DMS53 treated with DMSO at 0.1 percent for 48 hours (cell line): ENCODE measurements at regions not wholly inside any gene's neighbourhood (a gene's known extent, or its start where the extent isn't known, plus 50 kb on each side); places are given as distances from the start of the nearest gene placed in this dataset.

Experiments
- DNase-seq: peaks from one replicate; lab custom pipeline; 2025; ENCODE audit not compliant: unreplicated experiment; lab: John Stamatoyannopoulos, UW

DNA sequence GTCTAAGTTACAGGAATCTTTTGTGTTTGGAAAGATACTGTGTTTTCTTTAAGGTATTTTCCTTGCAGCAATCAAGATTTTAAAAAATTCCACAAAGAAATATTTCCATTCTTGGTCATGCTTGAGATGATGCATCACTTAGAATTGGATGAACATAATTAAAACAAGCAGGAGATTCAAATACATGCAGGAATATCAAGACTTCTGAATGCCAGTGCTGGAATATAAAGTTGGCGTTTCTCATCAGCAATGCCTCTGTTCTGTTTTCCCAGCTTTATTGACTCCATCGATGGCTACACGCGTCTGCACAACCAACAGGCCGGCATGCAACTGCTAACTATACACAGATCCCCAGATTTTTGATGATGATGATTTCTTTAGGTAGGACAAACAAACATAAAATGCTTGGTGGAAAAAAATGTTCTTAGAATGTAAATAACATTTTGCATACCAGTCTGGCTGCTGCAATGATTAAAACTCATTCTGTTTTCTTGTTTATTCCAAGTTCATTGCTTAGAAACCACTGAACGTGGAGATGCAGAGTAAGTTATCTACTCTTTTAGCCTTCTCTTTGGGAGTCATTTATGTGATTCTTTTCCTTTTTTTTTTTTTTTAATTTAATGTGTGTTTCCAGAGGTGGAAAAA, 91.3 kb upstream of the FAM171A1 start:
- no peak for DNase-seq

GRCh38 chr10:15461353-15462108, 90.4 kb upstream of the FAM171A1 start:
- DNase-seq = no peak

GRCh38 chr10:15460661-15461060, 89.6 kb upstream of the FAM171A1 start:
- no peak for DNase-seq

- DNase-seq = no peak
Observed at GRCh38 chr10:15459218-15459617, 88.1 kb upstream of the FAM171A1 start.

GRCh38 chr10:15457382-15457781, 86.3 kb upstream of the FAM171A1 start:
- DNase-seq = no peak

DNA sequence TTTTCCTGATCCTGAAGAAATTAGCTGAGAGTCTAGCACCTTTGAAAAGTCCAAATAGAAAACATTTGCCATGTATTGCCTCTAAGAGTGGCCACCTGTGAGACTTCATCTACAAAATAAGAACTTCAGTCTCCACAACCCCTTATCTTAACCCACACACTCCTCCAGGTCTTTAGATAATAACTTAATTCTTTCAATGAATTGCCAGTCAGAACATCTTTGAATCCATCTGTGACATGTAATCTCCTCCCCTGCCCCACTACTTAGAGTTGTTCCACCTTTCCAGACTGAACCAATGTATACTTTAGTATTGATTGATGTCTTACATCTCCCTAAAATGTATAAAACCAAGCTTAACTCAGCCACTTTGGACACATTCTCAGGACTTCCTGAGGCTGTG, 84.4 kb upstream of the FAM171A1 start:
- no peak for DNase-seq

DNA sequence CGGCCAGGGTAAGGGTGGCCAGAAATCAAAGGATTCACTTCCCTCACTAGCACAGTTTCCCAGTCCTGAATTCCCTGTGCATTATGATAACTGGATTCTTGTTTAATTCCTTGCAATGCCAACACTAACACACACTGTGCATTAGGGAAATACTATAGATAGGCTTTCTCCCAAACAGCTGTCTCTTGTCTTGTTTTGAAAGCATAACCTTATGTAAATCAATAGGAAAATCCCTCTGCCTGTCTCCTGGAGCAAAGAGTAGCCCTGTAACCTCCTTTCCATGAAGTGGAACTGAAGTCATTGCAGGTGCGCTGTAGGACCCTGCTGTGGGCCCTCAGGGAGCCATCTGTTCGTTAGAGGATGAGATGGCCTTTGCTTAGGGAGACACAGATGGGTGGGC, 82.8 kb upstream of the FAM171A1 start:
- DNase-seq = no peak

- DNase-seq = no peak
Observed at GRCh38 chr10:15453457-15453856, 82.4 kb upstream of the FAM171A1 start.

- DNase-seq = no peak
Observed at GRCh38 chr10:15452545-15452944, 81.5 kb upstream of the FAM171A1 start.

DNA sequence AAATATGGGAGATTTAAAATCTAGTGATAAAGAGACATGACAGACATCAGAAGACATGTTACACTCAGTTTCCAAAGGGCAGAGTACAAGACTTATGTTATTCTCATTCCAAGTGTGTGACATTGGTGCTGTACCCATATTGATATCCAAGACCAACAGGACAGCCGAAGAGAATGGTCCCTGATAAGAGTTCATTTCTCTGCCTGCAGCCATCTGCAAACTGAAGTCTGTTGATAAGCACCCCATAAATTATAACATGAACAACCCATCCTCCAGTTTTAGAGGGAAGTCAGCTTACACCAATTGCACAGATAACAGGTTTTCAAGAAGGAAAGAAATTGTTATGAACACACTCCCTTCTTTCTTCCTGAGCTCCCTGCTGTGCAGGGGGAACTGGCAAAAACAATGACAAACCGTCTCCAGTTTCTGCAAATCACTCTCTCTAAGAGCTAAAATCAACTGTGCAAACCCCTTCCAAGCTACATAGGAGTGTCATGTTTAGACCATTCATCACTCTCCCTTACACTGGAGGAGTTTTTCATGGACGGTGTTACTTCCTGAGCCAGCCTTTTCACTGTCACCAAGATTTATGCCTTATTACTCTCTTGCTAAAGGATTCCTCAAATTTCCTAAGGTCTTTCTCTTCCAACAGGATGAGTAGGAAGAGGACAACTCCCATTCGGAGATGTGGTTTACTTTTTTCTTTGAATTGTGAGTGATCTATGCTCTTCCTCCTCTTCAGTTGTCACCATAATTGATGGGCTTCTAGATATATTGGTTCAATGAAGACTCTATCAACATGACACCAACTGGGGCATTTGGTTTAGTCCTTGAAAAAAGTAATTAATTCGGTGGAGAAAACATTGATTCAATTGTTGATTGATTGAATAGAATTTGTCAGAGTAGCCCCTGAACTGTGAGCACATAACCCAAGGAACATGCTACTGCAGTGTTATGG, 80.3 kb upstream of the FAM171A1 start:
- DNase-seq = no peak

GRCh38 chr10:15448598-15448997, 77.5 kb upstream of the FAM171A1 start:
- no peak for DNase-seq

- DNase-seq = no peak
Observed at GRCh38 chr10:15445006-15445390, 73.9 kb upstream of the FAM171A1 start.

DNA sequence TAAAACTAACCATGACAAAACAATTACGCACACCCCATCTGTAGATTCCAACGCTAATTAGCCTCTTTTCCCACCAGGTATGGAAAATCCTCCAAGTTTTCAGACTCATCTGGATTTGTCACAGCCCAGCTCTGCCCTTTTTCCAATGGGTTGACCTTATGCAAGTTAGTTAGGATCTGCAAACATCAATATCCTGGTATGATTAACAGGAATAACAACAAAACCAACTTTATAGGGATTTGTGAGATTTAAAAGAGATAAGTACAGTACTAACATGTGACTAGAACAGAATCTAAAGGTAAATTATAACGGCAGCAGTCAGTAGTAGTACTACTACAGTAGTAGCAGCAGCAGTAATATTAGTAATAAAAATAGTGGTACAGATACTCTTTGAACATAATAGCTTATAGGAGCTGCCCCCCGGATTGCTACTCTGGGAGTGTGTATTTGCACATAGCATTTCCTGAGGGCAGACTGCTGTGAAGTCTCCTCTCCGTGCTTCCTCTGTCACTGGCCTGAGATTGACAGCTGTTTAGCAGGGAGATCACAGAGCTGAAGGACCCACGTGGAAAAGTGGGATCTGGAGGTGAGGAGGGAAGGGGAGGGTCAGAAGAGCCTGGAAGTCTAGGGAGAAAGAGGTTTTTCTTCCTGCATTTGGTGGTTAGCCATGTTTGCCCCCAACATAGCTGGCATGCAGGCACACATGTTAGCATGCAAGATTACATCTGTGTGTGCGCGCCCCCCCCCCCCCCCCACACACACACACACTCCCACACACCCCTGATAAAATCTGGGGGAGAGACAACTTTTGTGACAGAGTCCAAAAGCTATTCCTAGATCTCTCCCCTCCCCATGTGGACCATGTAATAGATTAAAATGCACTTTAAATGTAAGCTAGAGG, 73.3 kb upstream of the FAM171A1 start:
- DNase-seq = no peak

- DNase-seq = no peak
Observed at GRCh38 chr10:15442056-15442455, 71.0 kb upstream of the FAM171A1 start.

DNA sequence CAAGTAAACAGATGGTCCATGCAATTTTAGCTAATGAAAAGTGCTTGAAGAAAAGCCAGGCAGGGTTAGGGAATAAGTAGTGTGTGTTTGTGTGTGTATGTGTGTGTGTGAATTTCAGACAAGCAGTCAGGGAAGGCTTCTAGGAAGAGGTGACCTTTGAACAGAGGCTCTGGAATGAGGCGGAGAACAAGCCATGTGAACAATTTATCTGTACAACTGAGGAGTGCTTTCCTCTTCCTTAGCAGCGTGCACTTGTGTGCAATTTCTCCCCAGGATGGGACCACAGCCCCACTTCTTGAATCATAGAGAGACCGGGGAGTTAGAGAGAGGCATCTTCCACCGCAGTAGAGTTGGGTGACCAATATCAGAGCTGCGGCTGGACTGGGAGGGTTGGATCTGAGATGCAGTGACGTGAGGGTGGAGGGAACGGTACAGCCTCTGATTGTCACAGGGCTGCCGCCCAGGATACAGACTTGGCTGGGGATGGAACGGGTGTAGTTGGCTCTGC, 69.2 kb upstream of the FAM171A1 start:
- DNase-seq = no peak

- DNase-seq = no peak
Observed at GRCh38 chr10:15439341-15439842, 68.3 kb upstream of the FAM171A1 start.

GRCh38 chr10:15436696-15437095, 65.6 kb upstream of the FAM171A1 start:
- DNase-seq = no peak

DNA sequence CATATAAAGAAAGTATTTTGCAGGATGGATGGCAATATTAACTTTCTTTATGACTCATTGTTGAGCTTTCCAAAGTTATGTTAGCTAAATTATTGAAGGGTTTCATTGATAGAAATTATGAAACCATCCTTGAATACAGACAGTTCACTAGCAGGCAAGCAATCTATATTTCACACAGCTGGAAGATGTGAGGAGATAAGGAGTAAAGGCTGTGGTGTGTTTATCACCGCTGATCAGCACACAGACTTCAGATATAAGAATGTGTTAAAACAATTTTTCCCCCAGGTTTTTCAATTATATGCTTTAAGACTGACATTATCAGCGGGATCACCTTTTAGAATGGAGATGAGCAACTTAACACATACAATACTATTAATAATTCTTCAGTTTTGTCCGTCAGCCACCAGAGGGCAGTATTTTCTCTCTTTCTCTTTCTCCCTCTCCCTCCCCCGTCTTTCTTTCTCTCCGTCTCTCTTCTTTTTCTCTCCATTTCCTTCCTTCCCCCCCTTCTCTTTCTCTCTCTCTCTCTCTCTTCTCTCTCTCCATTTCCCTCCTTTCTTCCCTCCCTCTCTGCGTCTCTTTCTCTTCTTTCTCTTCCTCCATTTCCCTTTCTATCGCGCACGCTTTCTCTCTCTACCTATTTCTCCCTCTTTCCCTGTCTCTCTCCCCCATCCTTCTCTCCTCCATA, 62.9 kb upstream of the FAM171A1 start:
- peak; percentile 43 for DNase-seq

- no peak for DNase-seq
Observed at GRCh38 chr10:15432266-15432665, 61.2 kb upstream of the FAM171A1 start.
